Stomach (tissue), 8 donors: ENCODE measurements at regions not wholly inside any gene's neighbourhood (a gene's known extent, or its start where the extent isn't known, plus 50 kb on each side); places are given as distances from the start of the nearest gene placed in this dataset.

ENCODE experiments used
- DNase-seq, 2 donors: peaks; one replicate each; pipeline versions ENCODE4 v3.0.0 to v3.0.0-alpha.2; 2013 to 2019
- H3K27ac ChIP-seq, 5 donors: fragments of 200-600 bp in 4 of 5; sonication (generic) in 4 of 5; one replicate each; pipeline ENCODE4 v1.5.1; 2013 to 2019; ENCODE audit warnings: mild to moderate bottlenecking in 1 of 5, moderate library complexity in 1 of 5
- H3K27me3 ChIP-seq, 3 donors: fragments of 200-600 bp; sonication (generic); one replicate each; pipeline ENCODE4 v1.5.1; 2017 to 2019; ENCODE audit warnings: mixed run types in 1 of 3
- H3K36me3 ChIP-seq, 4 donors: fragments of 200-600 bp; sonication (generic); 1 replicate in 3 of 4; 2 replicates in 1 of 4; pipeline ENCODE4 v1.5.1; 2016 to 2019
- H3K4me1 ChIP-seq, 4 donors: fragments of 200-600 bp; sonication (generic); one replicate each; pipeline ENCODE4 v1.5.1; 2016 to 2019
- H3K4me3 ChIP-seq, 4 donors: fragments of 200-600 bp; sonication (generic) in 3 of 4; one replicate each; pipeline ENCODE4 v1.5.1; 2016 to 2019; ENCODE audit warnings: mild to moderate bottlenecking in 1 of 4
- H3K9me3 ChIP-seq, 4 donors: fragments of 200-600 bp; sonication (generic); one replicate each; pipeline ENCODE4 v1.5.1; 2016 to 2019
- CTCF ChIP-seq, 7 experiments: fragments of 450-650 bp in 4 of 7; fragments of 200-600 bp in 3 of 7; sonication (generic) in 3 of 7; IDR thresholded peaks; one replicate each; pipeline ENCODE4 v1.5.1; 2016 to 2019; ENCODE audit warnings: antibody characterized with exemption in 7 of 7, control low read depth in 2 of 7, mild to moderate bottlenecking in 1 of 7
- EP300 ChIP-seq: sonication (generic); formaldehyde crosslinking; IDR thresholded peaks from one replicate; pipeline ENCODE4 v1.6.1; 2017; ENCODE audit warnings: antibody characterized with exemption
- POLR2A ChIP-seq, 4 donors: fragments of 450-650 bp; IDR thresholded peaks; one replicate each; pipeline ENCODE4 v1.6.1; 2016; ENCODE audit warnings: antibody characterized with exemption in 4 of 4, control low read depth in 2 of 4, mild to moderate bottlenecking in 1 of 4, moderate library complexity in 1 of 4
- POLR2AphosphoS5 ChIP-seq, 3 donors: sonication (generic); formaldehyde crosslinking; IDR thresholded peaks; one replicate each; pipeline ENCODE4 v1.6.1; 2016; ENCODE audit warnings: antibody characterized with exemption in 3 of 3
- WGBS, 5 donors: extraction: QIAGEN DNeasy Blood & Tissue Kit in 3 of 5; methylation state at CpG; one replicate each; pipeline versions ENCODE4 v1.1.5 to v1.1.7; 2013 to 2018; 5-methylcytosine and 5-hydroxymethylcytosine counted together
- intact Hi-C: fragments of 100-400 bp; cut with DNase I; formaldehyde crosslinking; loops from one replicate; pipeline ENCODE4 v1.15.1; 2023; ENCODE audit warnings: low total_unique reads
- donor health status: healthy with polysubstance abuse.
- donor health status: Bipolar disorder and iron deficiency.
- donor health status: healthy.

- no peak overlapping the region for H3K4me3 ChIP-seq
- intact Hi-C loops: no loop called here
- TF ChIP-seq POLR2AphosphoS5 (IDR thresholded peaks at IDR 0.05): no peak
- TF ChIP-seq CTCF (IDR thresholded peaks at IDR 0.05): no peak
- TF ChIP-seq EP300: no peak
- TF ChIP-seq POLR2A (IDR thresholded peaks at IDR 0.05): no peak
- H3K36me3 ChIP-seq: no peaks in the 10 kb centered on the region
- H3K9me3 ChIP-seq: peaks cover 0 to 18% (median 12%) of the 10 kb centered on the region in 4 donors
- WGBS, 5 donors: 75 to 95% (median 89%) methylated on average over 1 of the region's 1 CpG
- H3K27me3 ChIP-seq: no peaks in the 10 kb centered on the region
- DNase-seq: no peak
- H3K27ac ChIP-seq: no peak overlapping the region
- H3K4me1 ChIP-seq: no peaks in the 10 kb centered on the region
Measured at GRCh38 chr2:208552943-208553342, 146.4 kb downstream of the PTH2R start.

- TF ChIP-seq CTCF (IDR thresholded peaks at IDR 0.05): no peak
- no peak for TF ChIP-seq POLR2AphosphoS5 (IDR thresholded peaks at IDR 0.05)
- TF ChIP-seq POLR2A (IDR thresholded peaks at IDR 0.05): no peak
- TF ChIP-seq EP300: no peak
- intact Hi-C loops: no loop called here
- whole genome bisulfite sequencing, 5 donors: 42 to 55% (median 48%) methylated on average over 3 of the region's 3 CpGs
- Histone ChIP-seq H3K36me3 (no peaks in the 10 kb centered on the region), H3K4me1 (no peaks in the 10 kb centered on the region), H3K27ac (no peak overlapping the region), H3K9me3 (peaks cover 0 to 13% (median 6%) of the 10 kb centered on the region in 4 donors), H3K27me3 (no peaks in the 10 kb centered on the region), H3K4me3 (no peak overlapping the region)
- peak in 1 of 2 donors; percentile 21 for DNase-seq
Measured at GRCh38 chr2:208556983-208557484, 150.4 kb downstream of the PTH2R start.

GRCh38 chr2:208565690-208566416 lies 159.3 kb downstream of the PTH2R start:
- 88 to 89% (median 88%) methylated on average over 8 of the region's 8 CpGs for WGBS, 5 donors
- Histone ChIP-seq H3K4me3 (no peak overlapping the region), H3K36me3 (no peaks in the 10 kb centered on the region), H3K27me3 (peaks cover 0 to 6% (median 0%) of the 10 kb centered on the region in 3 donors), H3K4me1 (no peaks in the 10 kb centered on the region), H3K9me3 (peaks cover 0 to 15% (median 7%) of the 10 kb centered on the region in 4 donors), H3K27ac (no peak overlapping the region)
- TF ChIP-seq POLR2AphosphoS5 (IDR thresholded peaks at IDR 0.05) (no peak), CTCF (IDR thresholded peaks at IDR 0.05) (no peak), POLR2A (IDR thresholded peaks at IDR 0.05) (no peak), EP300 (no peak)
- intact Hi-C loops: no loop called here
- no peak for DNase-seq

- 74 to 79% (median 75%) methylated on average over 3 of the region's 3 CpGs for WGBS, 5 donors
- Histone ChIP-seq H3K36me3 (no peaks in the 10 kb centered on the region), H3K9me3 (no peaks in the 10 kb centered on the region), H3K4me1 (no peaks in the 10 kb centered on the region), H3K4me3 (no peak overlapping the region), H3K27ac (no peak overlapping the region), H3K27me3 (peaks cover 0 to 6% (median 0%) of the 10 kb centered on the region in 3 donors)
- intact Hi-C loops: no loop called here
- TF ChIP-seq CTCF (IDR thresholded peaks at IDR 0.05) (no peak), EP300 (no peak), POLR2AphosphoS5 (IDR thresholded peaks at IDR 0.05) (no peak), POLR2A (IDR thresholded peaks at IDR 0.05) (no peak)
- no peak for DNase-seq
Measured at GRCh38 chr2:208568203-208568602, 161.6 kb downstream of the PTH2R start.
